ENCODE measurements at regions not wholly inside any gene's neighbourhood (a gene's known extent, or its start where the extent isn't known, plus 50 kb on each side); places are given as distances from the start of the nearest gene placed in this dataset.

DNA sequence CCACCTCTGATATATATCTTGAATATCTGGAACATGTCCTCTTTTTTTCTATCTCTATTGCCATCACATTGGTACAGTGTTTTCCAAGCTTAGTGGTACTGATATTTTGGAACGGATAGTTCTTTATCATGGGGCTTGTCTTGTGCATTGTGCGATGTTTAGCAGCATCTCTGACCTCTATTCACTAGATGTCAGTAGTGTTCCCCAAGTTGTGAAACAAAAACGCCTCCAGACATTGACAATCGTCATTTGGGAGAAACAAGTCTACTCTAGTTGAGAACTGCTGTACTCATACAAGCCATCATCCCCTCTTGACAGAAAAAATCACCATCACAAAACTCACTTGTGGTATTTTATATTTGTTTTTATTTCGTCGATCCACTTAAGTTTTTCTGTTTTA, 79.7 kb upstream of the CHODL start:
- peaks cover 6% of the 10 kb centered on the region for H3K27me3 Mint-ChIP-seq (ENCODE audit: low read depth)
- peaks cover 3% of the 10 kb centered on the region for H3K9me3 Mint-ChIP-seq
- no peak for DNase-seq (ENCODE audit: low spot score in 2 of 2, unreplicated experiment in 2 of 2)
- H3K4me1 Mint-ChIP-seq = no peaks in the 10 kb centered on the region
- TF ChIP-seq, protein P1, sequence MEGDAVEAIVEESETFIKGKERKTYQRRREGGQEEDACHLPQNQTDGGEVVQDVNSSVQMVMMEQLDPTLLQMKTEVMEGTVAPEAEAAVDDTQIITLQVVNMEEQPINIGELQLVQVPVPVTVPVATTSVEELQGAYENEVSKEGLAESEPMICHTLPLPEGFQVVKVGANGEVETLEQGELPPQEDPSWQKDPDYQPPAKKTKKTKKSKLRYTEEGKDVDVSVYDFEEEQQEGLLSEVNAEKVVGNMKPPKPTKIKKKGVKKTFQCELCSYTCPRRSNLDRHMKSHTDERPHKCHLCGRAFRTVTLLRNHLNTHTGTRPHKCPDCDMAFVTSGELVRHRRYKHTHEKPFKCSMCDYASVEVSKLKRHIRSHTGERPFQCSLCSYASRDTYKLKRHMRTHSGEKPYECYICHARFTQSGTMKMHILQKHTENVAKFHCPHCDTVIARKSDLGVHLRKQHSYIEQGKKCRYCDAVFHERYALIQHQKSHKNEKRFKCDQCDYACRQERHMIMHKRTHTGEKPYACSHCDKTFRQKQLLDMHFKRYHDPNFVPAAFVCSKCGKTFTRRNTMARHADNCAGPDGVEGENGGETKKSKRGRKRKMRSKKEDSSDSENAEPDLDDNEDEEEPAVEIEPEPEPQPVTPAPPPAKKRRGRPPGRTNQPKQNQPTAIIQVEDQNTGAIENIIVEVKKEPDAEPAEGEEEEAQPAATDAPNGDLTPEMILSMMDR (IDR thresholded peaks at IDR 0.05; ENCODE audit: unreplicated experiment) = no peak
- no peaks in the 10 kb centered on the region for H3K36me3 Mint-ChIP-seq
- H3K27ac Mint-ChIP-seq = no peak overlapping the region
- no peak overlapping the region for H3K4me3 Mint-ChIP-seq

GRCh38 chr21:18164483-18164882, 80.2 kb upstream of the CHODL start:
- Mint-ChIP-seq H3K36me3 (no peaks in the 10 kb centered on the region), H3K4me3 (no peak overlapping the region), H3K9me3 (peaks cover 3% of the 10 kb centered on the region), H3K27me3 (ENCODE audit: low read depth) (peaks cover 6% of the 10 kb centered on the region), H3K4me1 (no peaks in the 10 kb centered on the region), H3K27ac (no peak overlapping the region)
- DNase-seq (ENCODE audit: low spot score in 2 of 2, unreplicated experiment in 2 of 2) = no peak
- TF ChIP-seq, protein P1 (IDR thresholded peaks at IDR 0.05; ENCODE audit: unreplicated experiment) = no peak

- Mint-ChIP-seq H3K27me3 (ENCODE audit: low read depth) (peaks cover 6% of the 10 kb centered on the region), H3K4me3 (no peak overlapping the region), H3K4me1 (no peaks in the 10 kb centered on the region), H3K9me3 (peaks cover 2% of the 10 kb centered on the region), H3K36me3 (no peaks in the 10 kb centered on the region), H3K27ac (no peak overlapping the region)
- TF ChIP-seq, protein P1 (IDR thresholded peaks at IDR 0.05; ENCODE audit: unreplicated experiment) = no peak
- no peak for DNase-seq (ENCODE audit: low spot score in 2 of 2, unreplicated experiment in 2 of 2)
Measured at GRCh38 chr21:18163956-18164355, 80.7 kb upstream of the CHODL start.

GRCh38 chr21:18161841-18162240, 82.8 kb upstream of the CHODL start:
- H3K4me1 Mint-ChIP-seq = no peaks in the 10 kb centered on the region
- TF ChIP-seq, protein P1 (IDR thresholded peaks at IDR 0.05; ENCODE audit: unreplicated experiment) = no peak
- no peak overlapping the region for H3K27ac Mint-ChIP-seq
- no peak for DNase-seq (ENCODE audit: low spot score in 2 of 2, unreplicated experiment in 2 of 2)
- H3K4me3 Mint-ChIP-seq = no peak overlapping the region
- H3K36me3 Mint-ChIP-seq = no peaks in the 10 kb centered on the region
- peaks cover 6% of the 10 kb centered on the region for H3K27me3 Mint-ChIP-seq (ENCODE audit: low read depth)
- peaks cover 4% of the 10 kb centered on the region for H3K9me3 Mint-ChIP-seq

DNA sequence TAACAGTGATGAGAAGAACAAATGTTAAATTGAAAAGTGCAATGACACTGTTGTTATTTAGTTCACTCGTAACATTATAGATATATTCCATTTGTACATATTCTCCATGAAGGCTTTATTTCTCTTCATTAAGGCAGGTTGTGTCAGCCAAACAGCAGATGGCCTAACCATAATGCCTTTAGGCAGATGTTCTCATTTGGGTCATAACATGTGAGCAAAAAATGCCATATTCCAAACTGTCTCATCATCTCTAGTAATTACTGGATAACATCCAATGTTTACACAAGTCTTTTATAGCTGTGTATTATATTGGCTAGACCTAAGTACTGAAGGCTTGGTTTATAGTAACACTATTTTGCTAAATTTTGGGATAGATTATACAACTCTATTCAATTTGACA, 87.2 kb upstream of the CHODL start:
- TF ChIP-seq, protein P1 (IDR thresholded peaks at IDR 0.05; ENCODE audit: unreplicated experiment) = no peak
- no peaks in the 10 kb centered on the region for H3K36me3 Mint-ChIP-seq
- no peak overlapping the region for H3K4me3 Mint-ChIP-seq
- no peak for DNase-seq (ENCODE audit: low spot score in 2 of 2, unreplicated experiment in 2 of 2)
- H3K9me3 Mint-ChIP-seq = peaks cover 4% of the 10 kb centered on the region
- H3K4me1 Mint-ChIP-seq = peaks cover 2% of the 10 kb centered on the region
- H3K27ac Mint-ChIP-seq = no peak overlapping the region
- H3K27me3 Mint-ChIP-seq (ENCODE audit: low read depth) = peaks cover 6% of the 10 kb centered on the region

Measured in mesothelial cell of epicardium (in vitro differentiated cells).